ENCODE measurements at regions not wholly inside any gene's neighbourhood (a gene's known extent, or its start where the extent isn't known, plus 50 kb on each side); places are given as distances from the start of the nearest gene placed in this dataset.

- FAIRE-seq (no peak), DNase-seq (ENCODE audit: insufficient read length, low spot score) (no peak)
- no peak for TF ChIP-seq POLR2A (IDR thresholded peaks at IDR 0.05; ENCODE audit: low read depth, low read length)
- no peak for TF ChIP-seq POU2F2 (IDR thresholded peaks at IDR 0.05; ENCODE audit: low read depth, low read length)
- TF ChIP-seq POLR2AphosphoS5 (IDR thresholded peaks at IDR 0.05; ENCODE audit: low read depth, low read length): no peak
- TF ChIP-seq PAX5 (IDR thresholded peaks at IDR 0.05; ENCODE audit: insufficient read depth, low read length, severe bottlenecking): no peak
- no peak for TF ChIP-seq TAF1 (IDR thresholded peaks at IDR 0.05; ENCODE audit: low read depth, low read length)
- TF ChIP-seq SPI1 (IDR thresholded peaks at IDR 0.05; ENCODE audit: low read depth, low read length): no peak
Measured at GRCh38 chr5:103476811-103477210, 85.8 kb downstream of the NUDT12 start.

GRCh38 chr5:103475629-103476240 is 86.9 kb downstream of the NUDT12 start:
- DNase-seq (ENCODE audit: insufficient read length, low spot score): no peak
- FAIRE-seq: no peak
- TF ChIP-seq TAF1 (IDR thresholded peaks at IDR 0.05; ENCODE audit: low read depth, low read length): no peak
- no peak for TF ChIP-seq POLR2A (IDR thresholded peaks at IDR 0.05; ENCODE audit: low read depth, low read length)
- no peak for TF ChIP-seq POLR2AphosphoS5 (IDR thresholded peaks at IDR 0.05; ENCODE audit: low read depth, low read length)
- no peak for TF ChIP-seq PAX5 (IDR thresholded peaks at IDR 0.05; ENCODE audit: insufficient read depth, low read length, severe bottlenecking)
- no peak for TF ChIP-seq SPI1 (IDR thresholded peaks at IDR 0.05; ENCODE audit: low read depth, low read length)
- no peak for TF ChIP-seq POU2F2 (IDR thresholded peaks at IDR 0.05; ENCODE audit: low read depth, low read length)

- TF ChIP-seq POLR2A (IDR thresholded peaks at IDR 0.05; ENCODE audit: low read depth, low read length) (no peak), POLR2AphosphoS5 (IDR thresholded peaks at IDR 0.05; ENCODE audit: low read depth, low read length) (no peak), PAX5 (IDR thresholded peaks at IDR 0.05; ENCODE audit: insufficient read depth, low read length, severe bottlenecking) (no peak), POU2F2 (IDR thresholded peaks at IDR 0.05; ENCODE audit: low read depth, low read length) (no peak), TAF1 (IDR thresholded peaks at IDR 0.05; ENCODE audit: low read depth, low read length) (no peak), SPI1 (IDR thresholded peaks at IDR 0.05; ENCODE audit: low read depth, low read length) (no peak)
- DNase-seq (ENCODE audit: insufficient read length, low spot score): no peak
- no peak for FAIRE-seq
Measured at GRCh38 chr5:103474677-103475076, 87.9 kb downstream of the NUDT12 start.

DNA sequence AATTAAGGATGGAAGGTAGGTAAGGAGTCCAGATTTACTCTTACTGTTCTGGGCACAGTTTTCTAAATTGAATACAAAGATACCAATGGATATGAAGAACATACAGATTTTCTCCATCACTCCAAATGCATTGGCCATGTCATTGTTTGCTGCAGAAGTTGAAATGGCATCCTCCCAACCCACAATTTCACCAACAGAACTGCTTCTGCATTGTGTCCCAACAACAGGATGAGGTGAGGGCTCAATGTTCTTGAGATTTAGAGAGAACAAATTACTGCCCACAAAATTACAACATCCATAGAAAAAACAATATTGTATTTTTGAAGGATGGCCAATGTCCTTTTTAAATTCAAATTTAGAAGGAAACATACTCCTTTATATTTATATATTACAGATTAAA is 88.9 kb downstream of the NUDT12 start:
- TF ChIP-seq POLR2A (IDR thresholded peaks at IDR 0.05; ENCODE audit: low read depth, low read length) (no peak), PAX5 (IDR thresholded peaks at IDR 0.05; ENCODE audit: insufficient read depth, low read length, severe bottlenecking) (no peak), POU2F2 (IDR thresholded peaks at IDR 0.05; ENCODE audit: low read depth, low read length) (no peak), POLR2AphosphoS5 (IDR thresholded peaks at IDR 0.05; ENCODE audit: low read depth, low read length) (no peak), TAF1 (IDR thresholded peaks at IDR 0.05; ENCODE audit: low read depth, low read length) (no peak), SPI1 (IDR thresholded peaks at IDR 0.05; ENCODE audit: low read depth, low read length) (no peak)
- FAIRE-seq: no peak
- DNase-seq (ENCODE audit: insufficient read length, low spot score): no peak

DNA sequence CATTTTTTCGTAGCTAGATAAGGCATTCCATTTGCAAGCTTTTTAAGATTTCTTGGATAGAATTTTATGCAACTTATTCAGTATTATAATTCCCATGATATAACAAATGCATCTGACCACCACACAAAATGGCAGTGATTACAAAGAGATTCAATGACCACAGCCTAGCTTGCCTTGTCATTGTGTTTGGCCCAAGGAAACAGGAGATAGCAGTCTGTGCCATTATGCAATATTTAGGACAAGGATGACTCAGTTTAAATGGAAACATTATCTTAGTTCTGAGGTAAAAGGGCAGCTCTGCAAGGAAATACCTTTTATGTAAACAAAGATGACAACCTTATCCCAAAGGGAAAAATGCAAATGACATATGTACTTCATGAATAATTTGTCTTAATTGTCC is 89.8 kb downstream of the NUDT12 start:
- DNase-seq (ENCODE audit: insufficient read length, low spot score): no peak
- no peak for TF ChIP-seq POU2F2 (IDR thresholded peaks at IDR 0.05; ENCODE audit: low read depth, low read length)
- no peak for TF ChIP-seq TAF1 (IDR thresholded peaks at IDR 0.05; ENCODE audit: low read depth, low read length)
- TF ChIP-seq SPI1 (IDR thresholded peaks at IDR 0.05; ENCODE audit: low read depth, low read length): no peak
- TF ChIP-seq POLR2A (IDR thresholded peaks at IDR 0.05; ENCODE audit: low read depth, low read length): no peak
- TF ChIP-seq POLR2AphosphoS5 (IDR thresholded peaks at IDR 0.05; ENCODE audit: low read depth, low read length): no peak
- no peak for TF ChIP-seq PAX5 (IDR thresholded peaks at IDR 0.05; ENCODE audit: insufficient read depth, low read length, severe bottlenecking)
- FAIRE-seq: no peak

- no peak for TF ChIP-seq POLR2AphosphoS5 (IDR thresholded peaks at IDR 0.05; ENCODE audit: low read depth, low read length)
- no peak for TF ChIP-seq POLR2A (IDR thresholded peaks at IDR 0.05; ENCODE audit: low read depth, low read length)
- no peak for TF ChIP-seq SPI1 (IDR thresholded peaks at IDR 0.05; ENCODE audit: low read depth, low read length)
- TF ChIP-seq POU2F2 (IDR thresholded peaks at IDR 0.05; ENCODE audit: low read depth, low read length): no peak
- TF ChIP-seq PAX5 (IDR thresholded peaks at IDR 0.05; ENCODE audit: insufficient read depth, low read length, severe bottlenecking): no peak
- no peak for TF ChIP-seq TAF1 (IDR thresholded peaks at IDR 0.05; ENCODE audit: low read depth, low read length)
- no peak for DNase-seq (ENCODE audit: insufficient read length, low spot score)
- FAIRE-seq: no peak
Measured at GRCh38 chr5:103472265-103472664, 90.3 kb downstream of the NUDT12 start.

- DNase-seq (ENCODE audit: insufficient read length, low spot score) (no peak), FAIRE-seq (no peak)
- no peak for TF ChIP-seq PAX5 (IDR thresholded peaks at IDR 0.05; ENCODE audit: insufficient read depth, low read length, severe bottlenecking)
- TF ChIP-seq SPI1 (IDR thresholded peaks at IDR 0.05; ENCODE audit: low read depth, low read length): no peak
- TF ChIP-seq TAF1 (IDR thresholded peaks at IDR 0.05; ENCODE audit: low read depth, low read length): no peak
- TF ChIP-seq POLR2A (IDR thresholded peaks at IDR 0.05; ENCODE audit: low read depth, low read length): no peak
- no peak for TF ChIP-seq POU2F2 (IDR thresholded peaks at IDR 0.05; ENCODE audit: low read depth, low read length)
- no peak for TF ChIP-seq POLR2AphosphoS5 (IDR thresholded peaks at IDR 0.05; ENCODE audit: low read depth, low read length)
Measured at GRCh38 chr5:103469288-103470040, 93.1 kb downstream of the NUDT12 start.

- no peak for FAIRE-seq
- DNase-seq (ENCODE audit: insufficient read length, low spot score): no peak
- TF ChIP-seq PAX5 (IDR thresholded peaks at IDR 0.05; ENCODE audit: insufficient read depth, low read length, severe bottlenecking) (no peak), TAF1 (IDR thresholded peaks at IDR 0.05; ENCODE audit: low read depth, low read length) (no peak), POU2F2 (IDR thresholded peaks at IDR 0.05; ENCODE audit: low read depth, low read length) (no peak), POLR2A (IDR thresholded peaks at IDR 0.05; ENCODE audit: low read depth, low read length) (no peak), POLR2AphosphoS5 (IDR thresholded peaks at IDR 0.05; ENCODE audit: low read depth, low read length) (no peak), SPI1 (IDR thresholded peaks at IDR 0.05; ENCODE audit: low read depth, low read length) (no peak)
Measured at GRCh38 chr5:103467831-103468230, 94.8 kb downstream of the NUDT12 start.

DNA sequence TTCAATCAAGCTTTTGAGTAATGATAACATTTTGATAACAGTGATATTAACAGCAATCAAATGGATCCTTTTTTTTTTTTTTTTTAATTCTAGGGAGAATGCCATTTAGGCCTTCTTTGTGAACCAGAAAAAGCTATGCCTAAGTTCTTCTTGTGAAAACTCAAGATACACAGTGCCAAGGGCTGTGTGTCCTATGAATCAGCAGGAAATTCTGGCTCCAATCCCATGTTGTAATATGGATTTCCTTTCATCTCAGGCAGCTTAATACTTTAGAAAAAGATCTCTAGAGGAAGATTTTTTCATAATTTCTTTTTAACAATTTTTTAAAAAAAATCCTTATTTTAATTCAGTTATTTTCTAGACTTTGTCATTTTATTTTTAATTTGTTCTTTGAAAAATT is 96.1 kb downstream of the NUDT12 start:
- DNase-seq (ENCODE audit: insufficient read length, low spot score): no peak
- no peak for FAIRE-seq
- TF ChIP-seq POLR2AphosphoS5 (IDR thresholded peaks at IDR 0.05; ENCODE audit: low read depth, low read length) (no peak), TAF1 (IDR thresholded peaks at IDR 0.05; ENCODE audit: low read depth, low read length) (no peak), POU2F2 (IDR thresholded peaks at IDR 0.05; ENCODE audit: low read depth, low read length) (no peak), POLR2A (IDR thresholded peaks at IDR 0.05; ENCODE audit: low read depth, low read length) (no peak), PAX5 (IDR thresholded peaks at IDR 0.05; ENCODE audit: insufficient read depth, low read length, severe bottlenecking) (no peak), SPI1 (IDR thresholded peaks at IDR 0.05; ENCODE audit: low read depth, low read length) (no peak)
